ENCODE measurements at regions not wholly inside any gene's neighbourhood (a gene's known extent, or its start where the extent isn't known, plus 50 kb on each side); places are given as distances from the start of the nearest gene placed in this dataset.
"Not testable (repeated sequence)": the region's sequence is repeated elsewhere in the genome, so short reads cannot be mapped to it uniquely, and the experiment has no call there.

GRCh38 chr1:166671627-166672026 is 167.6 kb upstream of the POGK start:
- no peak for DNase-seq (ENCODE audit: low read depth, low spot score)

GRCh38 chr1:166673722-166674121 is 165.6 kb upstream of the POGK start:
- no peak overlapping the region for H3K4me3 ChIP-seq (ENCODE audit: low read length)
- peak; percentile 44 for DNase-seq (ENCODE audit: low read depth, low spot score)

More at GRCh38 chr1:166671627-166672026, 167.6 kb upstream of the POGK start:
- H3K4me3 ChIP-seq (ENCODE audit: low read length) = no peak overlapping the region

GRCh38 chr1:166675213-166675612 is 164.1 kb upstream of the POGK start:
- no peak overlapping the region for H3K4me3 ChIP-seq (ENCODE audit: low read length)
- DNase-seq (ENCODE audit: low read depth, low spot score) = no peak

GRCh38 chr1:166676981-166677380 is 162.3 kb upstream of the POGK start:
- no peak for DNase-seq (ENCODE audit: low read depth, low spot score)
- no peak overlapping the region for H3K4me3 ChIP-seq (ENCODE audit: low read length)

GRCh38 chr1:166679369-166679768 is 159.9 kb upstream of the POGK start:
- no peak overlapping the region for H3K4me3 ChIP-seq (ENCODE audit: low read length)
- DNase-seq (ENCODE audit: low read depth, low spot score) = no peak

- no peak overlapping the region for H3K4me3 ChIP-seq (ENCODE audit: low read length)
- DNase-seq (ENCODE audit: low read depth, low spot score) = no peak
These were observed 156.7 kb upstream of the POGK start for GRCh38 chr1:166682588-166682987.

GRCh38 chr1:166684669-166685068 is 154.6 kb upstream of the POGK start:
- not testable (repeated sequence) for H3K4me3 ChIP-seq (ENCODE audit: low read length); DNase-seq (ENCODE audit: low read depth, low spot score)

- DNase-seq (ENCODE audit: low read depth, low spot score) = no peak
- H3K4me3 ChIP-seq (ENCODE audit: low read length) = no peak overlapping the region
These were observed 154.1 kb upstream of the POGK start for GRCh38 chr1:166685200-166685599.

GRCh38 chr1:166685891-166686290 is 153.4 kb upstream of the POGK start:
- not testable (repeated sequence) for DNase-seq (ENCODE audit: low read depth, low spot score)

GRCh38 chr1:166690596-166690995 is 148.7 kb upstream of the POGK start:
- not testable (repeated sequence) for H3K4me3 ChIP-seq (ENCODE audit: low read length); DNase-seq (ENCODE audit: low read depth, low spot score)

More at GRCh38 chr1:166685891-166686290, 153.4 kb upstream of the POGK start:
- H3K4me3 ChIP-seq (ENCODE audit: low read length) = not testable (repeated sequence)

GRCh38 chr1:166691476-166691875 is 147.8 kb upstream of the POGK start:
- DNase-seq (ENCODE audit: low read depth, low spot score) = no peak

GRCh38 chr1:166692346-166692745 is 146.9 kb upstream of the POGK start:
- DNase-seq (ENCODE audit: low read depth, low spot score) = no peak
- no peak overlapping the region for H3K4me3 ChIP-seq (ENCODE audit: low read length)

More at GRCh38 chr1:166691476-166691875, 147.8 kb upstream of the POGK start:
- H3K4me3 ChIP-seq (ENCODE audit: low read length) = no peak overlapping the region

GRCh38 chr1:166693158-166693557 is 146.1 kb upstream of the POGK start:
- DNase-seq (ENCODE audit: low read depth, low spot score) = no peak

GRCh38 chr1:166693673-166694297 is 145.5 kb upstream of the POGK start:
- H3K4me3 ChIP-seq (ENCODE audit: low read length) = no peak overlapping the region
- no peak for DNase-seq (ENCODE audit: low read depth, low spot score)

More at GRCh38 chr1:166693158-166693557, 146.1 kb upstream of the POGK start:
- H3K4me3 ChIP-seq (ENCODE audit: low read length) = no peak overlapping the region

- no peak overlapping the region for H3K4me3 ChIP-seq (ENCODE audit: low read length)
- DNase-seq (ENCODE audit: low read depth, low spot score) = no peak
These were observed 144.2 kb upstream of the POGK start for GRCh38 chr1:166695115-166695514.

GRCh38 chr1:166695834-166696233 is 143.4 kb upstream of the POGK start:
- H3K4me3 ChIP-seq (ENCODE audit: low read length) = not testable (repeated sequence)

GRCh38 chr1:166698771-166699170 is 140.5 kb upstream of the POGK start:
- no peak overlapping the region for H3K4me3 ChIP-seq (ENCODE audit: low read length)
- DNase-seq (ENCODE audit: low read depth, low spot score) = no peak

More at GRCh38 chr1:166695834-166696233, 143.4 kb upstream of the POGK start:
- DNase-seq (ENCODE audit: low read depth, low spot score) = not testable (repeated sequence)

- DNase-seq (ENCODE audit: low read depth, low spot score) = no peak
- no peak overlapping the region for H3K4me3 ChIP-seq (ENCODE audit: low read length)
These were observed 139.7 kb upstream of the POGK start for GRCh38 chr1:166699613-166700012.

- no peak overlapping the region for H3K4me3 ChIP-seq (ENCODE audit: low read length)
These were observed 138.6 kb upstream of the POGK start for GRCh38 chr1:166700696-166701095.

GRCh38 chr1:166701603-166702100 is 137.6 kb upstream of the POGK start:
- no peak for DNase-seq (ENCODE audit: low read depth, low spot score)
- H3K4me3 ChIP-seq (ENCODE audit: low read length) = no peak overlapping the region

More at GRCh38 chr1:166700696-166701095, 138.6 kb upstream of the POGK start:
- no peak for DNase-seq (ENCODE audit: low read depth, low spot score)

- no peak overlapping the region for H3K4me3 ChIP-seq (ENCODE audit: low read length)
These were observed 136.1 kb upstream of the POGK start for GRCh38 chr1:166703141-166703540.

More at GRCh38 chr1:166703141-166703540, 136.1 kb upstream of the POGK start:
- DNase-seq (ENCODE audit: low read depth, low spot score) = no peak

All from Jurkat, Clone E6-1 (cell line).